GM21526 (cell line): ENCODE measurements at regions not wholly inside any gene's neighbourhood (a gene's known extent, or its start where the extent isn't known, plus 50 kb on each side); places are given as distances from the start of the nearest gene placed in this dataset.

Experiments
- ATAC-seq: cut with Tn5 transposase; IDR thresholded peaks from one replicate; pipeline ENCODE4 v1.9.1; 2021; ENCODE audit warnings: moderate library complexity; ENCODE audit not compliant: unreplicated experiment, low FRiP score

- ATAC-seq = no peak
These were observed 237.1 kb upstream of the ARGLU1 start for GRCh38 chr13:106804991-106805390.

DNA sequence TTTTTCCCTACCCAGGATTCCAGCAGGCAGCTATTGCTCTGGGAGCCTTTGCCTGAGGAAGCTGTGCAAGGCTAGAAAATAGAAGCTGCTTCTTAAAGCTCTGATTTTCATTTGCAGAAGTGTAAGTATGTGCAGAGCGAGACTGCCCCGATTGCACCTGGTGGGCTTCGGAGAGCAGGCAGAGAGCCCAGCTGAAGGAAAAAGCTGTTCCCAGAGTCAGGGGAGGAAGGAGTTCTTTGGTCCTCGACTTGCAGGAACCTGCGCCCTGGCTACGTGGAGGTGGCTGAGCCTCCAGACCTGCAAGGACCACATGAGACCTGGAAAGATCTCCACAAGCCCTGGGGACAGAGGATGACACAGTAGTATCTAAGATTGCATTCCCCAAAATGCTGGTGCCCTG lies 235.0 kb upstream of the ARGLU1 start:
- no peak for ATAC-seq

DNA sequence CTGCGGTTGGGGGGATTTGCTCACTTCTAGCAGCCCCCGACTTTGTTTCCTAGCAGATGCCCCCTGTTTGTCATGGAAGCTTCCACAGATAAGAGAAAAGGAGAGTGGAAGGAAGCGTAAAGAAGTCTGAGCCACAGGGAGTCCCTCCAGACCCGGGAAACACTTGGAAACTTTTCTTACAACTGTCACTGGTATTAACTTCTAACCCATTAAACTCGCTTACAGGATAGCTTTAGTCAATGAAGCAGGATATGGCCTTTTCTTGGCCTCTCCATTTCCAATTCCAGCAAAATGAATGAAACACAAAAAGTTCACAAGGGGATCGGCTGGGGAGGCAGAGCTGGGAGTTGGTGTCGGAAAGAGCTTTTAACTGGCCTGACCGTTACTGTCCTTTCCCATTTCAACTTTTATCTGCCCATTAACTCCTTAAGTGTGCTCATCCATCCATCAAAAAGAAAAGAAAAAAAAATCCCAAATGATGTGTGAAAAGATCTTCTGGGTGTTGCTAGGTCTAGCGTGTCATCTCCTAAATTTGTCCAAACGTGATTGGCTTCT lies 231.9 kb upstream of the ARGLU1 start:
- no peak for ATAC-seq

DNA sequence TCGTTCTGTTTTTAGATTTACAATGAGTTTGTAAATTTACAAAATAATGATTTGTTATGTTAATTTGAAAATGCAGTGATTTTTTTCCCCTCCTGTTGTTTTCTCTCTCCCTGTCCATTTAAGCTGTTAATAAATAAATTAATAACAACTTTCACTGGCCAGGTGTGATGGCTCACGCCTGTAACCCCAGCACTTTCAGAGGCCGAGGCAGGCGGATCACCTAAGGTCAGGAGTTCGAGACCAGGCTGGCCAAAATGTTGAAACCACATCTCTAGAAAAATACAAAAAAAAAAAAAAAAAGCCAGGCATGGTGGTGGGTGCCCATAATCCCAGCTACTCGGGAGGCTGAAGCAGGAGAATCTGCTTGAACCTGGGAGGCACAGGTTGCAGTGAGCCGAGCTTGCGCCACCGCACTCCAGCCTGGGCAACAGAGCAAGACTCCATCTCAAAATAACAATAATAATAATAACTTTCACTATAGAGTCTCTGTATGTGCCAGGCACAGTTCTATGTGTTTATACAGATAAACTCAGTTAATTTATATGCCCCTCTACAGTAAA lies 229.2 kb upstream of the ARGLU1 start:
- ATAC-seq = no peak

GRCh38 chr13:106796280-106797047 lies 228.5 kb upstream of the ARGLU1 start:
- no peak for ATAC-seq

DNA sequence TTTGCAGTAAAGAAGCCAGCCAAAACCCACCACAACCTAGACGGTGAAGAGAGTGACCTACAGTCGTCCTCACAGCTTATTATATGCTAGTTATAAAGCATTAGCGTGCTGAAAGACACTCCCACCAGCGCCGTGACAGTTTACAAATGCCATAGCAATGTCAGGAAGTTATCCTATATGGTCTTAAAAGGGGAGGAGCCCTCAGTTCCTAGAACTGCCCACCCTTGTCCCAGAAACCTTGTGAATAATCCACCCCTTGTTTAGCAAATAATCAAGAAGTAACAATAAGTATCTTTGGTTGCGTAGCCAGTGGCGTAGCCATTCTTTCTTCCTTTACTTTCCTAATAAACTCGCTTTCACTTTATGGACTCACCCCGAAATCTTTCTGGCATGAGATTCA lies 227.9 kb upstream of the ARGLU1 start:
- no peak for ATAC-seq

- ATAC-seq = no peak
These were observed 226.2 kb upstream of the ARGLU1 start for GRCh38 chr13:106794117-106794516.

DNA sequence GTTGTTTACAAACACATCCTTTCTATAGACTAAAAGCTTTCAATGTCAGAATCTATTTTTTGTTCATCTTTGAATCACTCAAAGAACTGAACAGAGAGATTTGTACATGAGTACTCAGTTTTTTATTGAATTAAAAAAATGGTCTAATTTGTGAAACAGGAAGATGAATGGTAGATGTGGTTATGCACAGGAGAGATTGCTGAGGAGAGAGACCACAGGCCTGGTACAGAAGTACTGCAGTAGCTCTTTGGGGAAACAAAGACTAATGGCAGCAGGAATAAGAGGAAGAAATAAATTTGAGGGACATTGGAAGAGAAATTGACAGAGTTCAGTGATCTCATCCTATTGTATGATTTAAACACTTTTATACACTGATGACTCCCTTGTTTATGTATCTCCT lies 222.0 kb upstream of the ARGLU1 start:
- no peak for ATAC-seq

DNA sequence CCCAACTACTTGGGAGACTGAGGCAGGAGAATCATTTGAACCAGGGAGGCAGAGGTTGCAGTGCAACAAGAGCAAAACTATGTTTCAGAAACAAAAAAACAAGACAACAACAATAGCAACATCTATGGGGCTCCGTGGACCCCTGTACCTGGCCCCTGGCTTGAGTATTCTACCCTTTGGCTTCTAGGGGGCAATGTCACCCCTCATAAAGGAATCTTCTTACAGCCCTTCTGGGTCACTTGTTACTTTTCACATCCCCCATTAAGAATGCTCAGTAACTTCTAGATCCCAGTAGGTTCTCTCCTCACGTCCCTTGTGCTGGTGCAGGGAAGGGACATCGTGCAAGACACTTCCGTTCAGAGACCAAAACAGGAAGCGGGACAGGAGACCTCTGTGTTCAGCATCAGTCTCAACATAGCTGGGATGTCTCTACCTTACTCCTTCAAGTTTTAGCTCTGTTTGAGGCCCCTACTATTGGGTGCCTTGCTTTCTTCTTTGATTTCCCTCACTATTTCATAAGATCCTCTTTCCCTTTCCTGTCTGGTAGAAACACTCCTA lies 218.1 kb upstream of the ARGLU1 start:
- no peak for ATAC-seq

GRCh38 chr13:106774621-106775020 lies 206.7 kb upstream of the ARGLU1 start:
- no peak for ATAC-seq

GRCh38 chr13:106772006-106772601 lies 204.2 kb upstream of the ARGLU1 start:
- no peak for ATAC-seq

GRCh38 chr13:106768991-106769390 lies 201.1 kb upstream of the ARGLU1 start:
- no peak for ATAC-seq

- ATAC-seq = no peak
These were observed 194.8 kb upstream of the ARGLU1 start for GRCh38 chr13:106762708-106763107.

DNA sequence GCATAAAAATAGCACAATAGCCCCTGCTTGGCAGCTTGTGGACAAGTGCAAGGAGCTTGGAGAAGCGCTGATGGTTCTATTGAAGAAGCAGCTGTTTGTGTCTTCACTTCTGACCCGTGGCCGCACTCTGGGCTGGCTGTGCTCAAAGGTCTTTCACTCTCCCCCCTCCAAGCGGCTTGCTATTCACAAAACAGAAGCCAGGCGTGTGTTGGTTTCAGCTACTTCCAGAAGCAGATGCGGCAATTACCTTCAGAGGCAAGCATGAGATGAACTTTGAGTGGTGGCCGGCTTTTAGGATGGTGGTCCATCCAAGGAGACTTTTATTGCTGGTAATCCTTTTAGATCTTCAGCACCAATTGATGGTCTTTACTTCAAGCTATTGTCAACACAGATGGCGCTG lies 188.5 kb upstream of the ARGLU1 start:
- ATAC-seq = no peak

- no peak for ATAC-seq
These were observed 187.6 kb upstream of the ARGLU1 start for GRCh38 chr13:106755542-106755941.

DNA sequence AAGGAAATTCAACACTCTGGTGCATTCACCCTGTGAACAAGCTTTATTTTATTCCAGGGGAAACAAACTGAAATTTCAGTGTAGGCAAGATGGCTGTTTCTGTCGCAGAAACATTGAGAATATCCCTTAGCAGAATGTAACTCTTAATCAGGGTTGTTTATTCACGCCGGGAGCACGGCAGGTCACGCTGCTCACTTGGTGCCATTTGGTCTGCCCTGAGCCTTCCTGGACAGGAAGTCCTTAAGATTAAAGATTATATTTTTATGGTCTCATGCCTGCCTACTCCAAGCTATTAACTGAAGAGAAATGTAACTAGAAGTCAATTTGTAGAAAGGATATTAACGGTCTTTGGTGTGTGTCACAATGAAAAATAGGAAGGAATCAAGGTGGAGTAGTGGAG lies 185.3 kb upstream of the ARGLU1 start:
- ATAC-seq = no peak

- no peak for ATAC-seq
These were observed 184.7 kb upstream of the ARGLU1 start for GRCh38 chr13:106752584-106753170.

GRCh38 chr13:106748785-106749184 lies 180.8 kb upstream of the ARGLU1 start:
- ATAC-seq = no peak

GRCh38 chr13:106744516-106744915 lies 176.6 kb upstream of the ARGLU1 start:
- no peak for ATAC-seq

GRCh38 chr13:106738186-106738678 lies 170.3 kb upstream of the ARGLU1 start:
- ATAC-seq = no peak

- no peak for ATAC-seq
These were observed 169.0 kb upstream of the ARGLU1 start for GRCh38 chr13:106736941-106737340.
